GM21526 (cell line): ENCODE measurements at regions not wholly inside any gene's neighbourhood (a gene's known extent, or its start where the extent isn't known, plus 50 kb on each side); places are given as distances from the start of the nearest gene placed in this dataset.

ENCODE experiments used
- ATAC-seq: cut with Tn5 transposase; IDR thresholded peaks from one replicate; pipeline ENCODE4 v1.9.1; 2021; ENCODE audit warnings: moderate library complexity; ENCODE audit not compliant: unreplicated experiment, low FRiP score

DNA sequence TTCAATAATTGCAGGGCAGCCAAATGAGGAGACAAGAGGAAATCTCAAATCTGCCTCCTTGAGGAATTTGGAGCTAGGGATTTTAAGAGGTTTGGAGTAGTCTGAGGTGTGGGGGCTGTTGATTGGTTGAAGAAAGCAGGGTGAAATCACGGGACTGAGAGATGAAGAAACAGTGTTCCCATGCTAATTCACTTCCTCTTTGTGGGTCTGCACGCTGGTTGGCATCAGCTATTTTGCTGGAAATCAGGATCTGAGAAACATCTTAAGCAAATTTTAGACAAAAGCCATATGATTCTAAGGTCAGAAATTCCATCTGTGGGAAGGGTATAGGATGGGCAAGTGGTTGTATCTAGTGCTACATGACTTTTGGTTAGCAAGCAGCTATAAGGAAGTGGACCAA lies 107.1 kb upstream of the PAXBP1 start:
- no peak for ATAC-seq

DNA sequence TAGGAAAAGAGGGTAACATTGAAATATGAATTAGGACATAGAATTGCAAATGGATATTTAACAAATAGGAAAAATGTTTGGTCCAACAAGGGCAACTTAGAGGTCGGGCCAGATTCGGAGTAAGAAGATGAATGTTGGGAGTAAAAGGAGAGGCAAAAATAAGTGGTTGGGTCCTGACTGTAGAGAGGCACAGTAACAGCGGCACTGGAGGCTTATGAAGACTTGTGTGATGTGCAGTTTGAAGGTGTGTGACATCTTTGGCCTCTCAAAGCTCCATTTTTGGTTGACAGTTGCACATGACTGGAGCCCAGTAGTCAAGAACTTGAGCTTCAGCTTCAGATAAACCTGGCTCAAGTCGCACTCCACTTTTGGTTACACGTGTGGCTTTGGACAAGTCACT lies 109.9 kb upstream of the PAXBP1 start:
- no peak for ATAC-seq

DNA sequence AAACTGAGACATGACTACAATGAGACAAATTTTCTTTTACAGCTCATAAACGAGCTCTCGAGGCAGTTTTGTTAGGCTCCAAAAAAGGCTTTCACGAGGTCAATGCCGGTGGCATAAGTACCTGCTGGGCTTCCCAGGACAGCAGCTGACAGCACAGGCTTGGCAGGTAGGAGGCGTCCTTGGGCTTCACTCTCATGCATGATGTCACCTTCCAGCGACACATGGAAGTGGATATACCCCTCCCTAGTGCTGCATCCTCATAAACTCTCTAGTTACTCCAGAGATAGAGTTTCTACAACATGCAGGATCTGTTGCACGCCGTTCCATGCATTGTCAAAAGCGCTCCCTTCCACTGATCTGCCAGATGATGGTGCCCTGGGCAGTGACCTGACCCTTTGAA lies 112.5 kb upstream of the PAXBP1 start:
- ATAC-seq: no peak

DNA sequence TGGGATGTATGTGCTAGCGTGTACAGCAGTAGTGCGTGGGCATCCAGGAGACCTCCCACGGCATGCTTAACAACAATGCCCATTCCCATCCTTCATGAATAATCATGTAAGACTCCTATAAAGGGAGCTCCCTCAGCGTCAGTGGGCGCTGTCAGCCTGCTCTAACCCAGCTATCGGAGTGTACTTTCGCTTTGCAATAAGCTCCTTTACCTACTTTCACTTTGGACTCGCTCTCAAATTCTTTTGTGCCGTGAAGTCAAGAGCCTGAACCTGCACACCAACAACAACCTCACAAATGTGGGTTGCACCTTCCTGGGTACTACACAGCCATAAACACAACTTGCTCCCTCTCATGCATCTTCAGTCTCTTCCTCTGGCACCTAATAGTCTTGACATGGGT lies 114.8 kb upstream of the PAXBP1 start:
- ATAC-seq: no peak

DNA sequence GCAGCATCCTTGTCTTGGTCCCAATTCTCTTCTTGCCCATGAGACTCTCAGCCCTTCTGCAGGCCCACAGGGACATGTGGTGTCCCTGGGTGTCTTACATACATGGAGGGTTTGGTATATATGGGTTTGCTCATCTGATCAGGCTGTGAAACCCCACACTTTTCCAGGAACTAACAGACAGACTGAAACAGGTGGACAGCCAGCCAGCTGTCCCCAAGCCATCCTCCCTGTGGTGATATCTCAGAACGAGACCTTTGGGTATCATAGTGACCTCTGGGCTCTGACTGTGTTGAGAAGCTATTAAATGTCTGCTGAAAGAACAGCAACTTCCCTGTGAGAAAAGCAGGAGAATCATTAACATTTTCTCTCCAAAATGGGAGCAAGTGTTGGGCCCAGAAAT lies 115.5 kb upstream of the PAXBP1 start:
- ATAC-seq: no peak

DNA sequence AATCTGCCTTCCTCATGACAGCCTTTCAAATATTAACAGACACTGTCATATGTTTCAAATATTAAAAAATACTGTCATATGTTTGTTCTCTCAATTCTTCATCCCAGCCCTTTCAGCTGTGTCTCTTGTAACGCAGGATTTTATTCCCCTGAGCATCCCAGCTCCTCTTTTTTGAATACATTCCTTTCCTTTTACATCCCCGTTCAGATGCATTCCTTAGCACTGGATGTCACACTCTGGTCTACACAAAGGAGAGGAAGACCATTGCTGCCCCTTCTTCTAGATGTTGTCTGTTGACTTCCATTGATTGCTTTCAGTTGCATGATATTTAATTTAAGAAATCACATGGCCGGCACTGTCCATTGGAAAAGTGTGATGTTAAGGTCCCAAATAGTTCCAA lies 117.4 kb upstream of the PAXBP1 start:
- ATAC-seq: no peak

DNA sequence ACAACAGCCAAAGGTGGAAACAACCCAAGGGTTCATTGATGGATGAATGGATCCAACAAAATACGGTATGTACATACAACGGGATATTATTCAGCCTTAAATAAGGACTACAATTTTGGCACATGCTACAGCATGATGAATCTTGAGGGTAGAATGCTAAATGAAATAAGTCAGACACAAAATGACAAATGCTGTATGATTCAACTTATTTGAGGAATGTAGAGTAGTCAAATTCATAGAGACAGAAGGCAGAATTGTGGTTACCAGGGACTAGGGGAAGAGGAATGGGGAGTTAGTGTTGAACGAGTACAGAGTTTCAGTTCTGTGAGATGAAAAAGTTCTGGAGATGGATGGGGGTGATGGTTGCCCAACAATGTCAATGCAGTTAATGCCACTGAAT lies 118.0 kb upstream of the PAXBP1 start:
- no peak for ATAC-seq

DNA sequence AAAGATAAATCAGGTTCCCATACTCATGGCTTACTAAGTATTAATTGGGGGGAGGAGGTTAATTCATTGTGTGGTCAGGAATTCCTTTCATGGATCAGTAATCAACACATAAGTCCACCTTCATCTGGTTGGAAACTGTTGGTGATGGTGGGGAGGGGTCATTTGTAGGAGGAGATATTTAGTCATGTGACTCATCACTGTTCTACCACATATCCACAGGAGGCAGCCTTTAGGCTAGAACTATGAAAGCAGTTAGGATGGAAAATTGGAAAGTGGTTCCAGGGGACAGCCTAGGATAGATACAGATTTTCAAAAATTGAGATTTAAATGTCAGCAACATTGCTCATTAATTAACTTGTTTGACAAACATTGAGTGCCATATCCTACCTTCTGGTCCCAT lies 122.8 kb upstream of the PAXBP1 start:
- ATAC-seq: no peak

DNA sequence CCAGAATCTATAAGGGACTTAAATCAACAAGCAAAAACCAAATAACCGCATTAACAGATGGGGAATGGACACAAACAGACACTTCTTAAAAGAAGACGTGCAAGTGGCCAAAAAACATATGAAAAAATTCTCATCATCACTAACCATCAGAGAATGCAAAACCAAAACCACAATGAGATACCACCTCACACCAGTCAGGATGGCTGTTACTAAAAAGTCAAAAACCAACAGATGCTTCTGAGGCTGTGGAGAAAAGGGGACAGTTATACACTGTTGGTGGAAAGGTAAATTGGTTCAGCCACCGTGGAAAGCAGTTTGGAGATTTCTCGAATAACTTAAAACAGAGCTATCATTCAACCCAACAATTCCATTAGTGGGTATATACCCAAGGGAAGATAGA lies 124.9 kb upstream of the OLIG2 start:
- ATAC-seq: no peak

DNA sequence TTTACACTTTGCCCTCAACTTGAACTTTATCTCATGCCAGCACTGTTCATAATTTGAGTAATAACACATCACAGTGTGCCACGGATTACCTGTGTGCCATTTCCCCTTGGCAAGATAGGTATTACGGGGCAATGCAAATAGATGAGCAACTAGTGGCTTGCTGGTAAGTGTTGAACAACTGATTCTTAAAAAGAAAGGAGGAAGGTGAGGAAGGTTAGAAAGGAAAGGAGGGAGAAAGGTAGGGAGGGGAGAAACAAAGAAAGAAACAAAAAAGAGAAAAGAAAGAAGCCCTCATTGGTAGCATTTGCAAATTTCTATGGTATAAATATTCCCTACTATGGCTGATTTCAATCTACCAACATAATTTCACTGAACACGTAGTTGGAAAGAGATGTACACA lies 118.2 kb upstream of the OLIG2 start:
- ATAC-seq: no peak

DNA sequence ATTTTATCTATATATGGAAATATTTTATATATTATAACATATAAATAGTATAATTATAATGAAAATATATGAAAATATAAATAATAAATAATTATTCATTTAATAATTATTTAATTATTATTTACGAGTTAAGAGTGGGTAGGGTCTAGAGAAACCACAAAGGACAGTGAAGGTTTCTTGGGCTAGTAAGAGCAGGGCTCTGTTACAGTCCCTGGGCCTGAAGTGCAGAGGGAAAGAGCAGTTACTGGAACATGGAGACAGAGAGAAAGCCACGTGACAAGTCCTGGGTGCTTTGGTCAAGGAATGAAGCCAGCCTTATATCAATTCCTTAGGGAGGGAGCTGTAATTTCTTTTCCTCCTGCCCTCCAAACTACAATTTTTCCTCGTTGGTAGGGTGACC lies 117.2 kb upstream of the OLIG2 start:
- ATAC-seq: no peak

DNA sequence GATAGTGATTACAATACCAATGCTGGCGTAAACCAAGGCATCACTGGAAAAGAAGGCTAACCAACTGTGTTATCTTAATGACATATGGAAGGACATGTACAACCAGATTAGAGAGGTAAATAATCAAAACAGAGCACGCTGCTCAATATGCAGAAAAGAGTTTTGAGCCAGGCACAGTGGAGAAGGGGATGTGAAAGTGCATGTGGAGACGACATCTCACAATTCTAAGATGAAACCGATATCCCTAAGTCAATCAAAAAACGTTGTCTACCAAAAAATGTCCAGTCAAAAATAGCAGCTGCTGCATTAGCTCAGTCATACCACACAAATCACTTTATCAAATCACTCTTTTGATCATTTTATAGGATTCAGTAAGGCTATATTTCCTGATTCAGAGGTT lies 116.3 kb upstream of the OLIG2 start:
- ATAC-seq: no peak

DNA sequence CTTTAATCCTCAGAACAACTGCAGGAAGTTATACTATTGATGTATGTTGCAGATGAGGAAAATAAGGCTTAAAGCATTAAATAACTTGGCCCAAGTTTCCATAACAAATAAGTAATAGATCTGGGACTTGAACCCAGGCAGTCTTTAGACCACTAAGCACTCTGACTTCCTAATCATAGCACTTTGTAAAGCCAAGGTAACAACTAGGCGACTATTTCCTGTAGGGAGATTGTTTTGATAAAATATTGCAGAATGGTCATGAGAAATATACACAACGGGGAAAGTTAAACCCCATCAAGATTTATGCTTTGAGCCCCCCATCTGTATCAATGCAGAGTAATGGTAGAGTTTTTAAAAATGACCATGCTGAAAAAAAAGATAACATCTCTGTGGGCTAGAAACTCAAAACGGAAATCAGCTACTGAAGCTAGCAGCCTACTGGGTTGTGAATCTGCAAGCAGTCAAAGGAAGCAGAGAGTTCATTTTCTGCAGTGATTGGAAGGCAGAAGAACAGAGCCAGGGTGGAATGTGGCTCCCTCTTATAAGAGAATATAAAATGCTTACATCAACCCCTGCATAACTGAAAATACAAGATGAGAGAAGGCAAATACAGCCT lies 111.2 kb upstream of the OLIG2 start:
- no peak for ATAC-seq

DNA sequence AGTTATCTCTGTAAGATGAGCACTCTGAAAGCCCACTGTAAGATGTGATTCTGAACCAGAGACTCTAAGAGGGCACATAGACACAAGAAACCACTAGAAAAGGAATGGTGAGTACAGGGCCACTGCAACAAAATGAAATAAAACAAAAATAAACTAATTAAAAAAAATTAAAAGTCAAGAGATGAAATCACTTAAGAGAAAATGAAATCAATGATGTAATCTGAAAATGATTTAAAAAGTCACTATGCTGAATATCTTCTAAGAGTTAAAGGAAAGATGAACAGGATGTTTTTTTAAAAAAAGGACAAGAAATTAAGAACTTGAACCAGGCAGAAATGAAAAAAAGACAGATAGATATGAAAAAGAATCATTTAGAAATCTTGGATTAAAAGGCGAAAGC lies 110.6 kb upstream of the OLIG2 start:
- ATAC-seq: no peak

DNA sequence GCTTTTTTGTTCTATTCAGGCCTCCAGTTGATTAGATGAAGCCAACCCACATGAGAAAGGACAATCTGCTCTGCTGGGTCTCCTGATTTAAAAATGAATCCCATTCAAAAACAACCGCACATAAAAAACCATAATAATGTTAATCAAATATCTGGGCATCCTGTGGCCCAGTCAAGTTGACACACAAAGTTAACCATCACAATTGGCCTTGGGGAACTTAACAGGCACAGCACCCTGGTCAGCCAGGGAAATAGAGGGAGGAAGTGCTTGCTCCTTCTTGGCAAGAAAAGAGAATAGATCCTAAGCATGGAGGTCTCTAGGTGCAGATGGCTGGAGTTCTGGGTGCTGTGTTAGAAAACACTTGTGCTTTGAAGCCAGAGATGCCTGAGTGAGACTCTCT lies 109.6 kb upstream of the OLIG2 start:
- no peak for ATAC-seq

DNA sequence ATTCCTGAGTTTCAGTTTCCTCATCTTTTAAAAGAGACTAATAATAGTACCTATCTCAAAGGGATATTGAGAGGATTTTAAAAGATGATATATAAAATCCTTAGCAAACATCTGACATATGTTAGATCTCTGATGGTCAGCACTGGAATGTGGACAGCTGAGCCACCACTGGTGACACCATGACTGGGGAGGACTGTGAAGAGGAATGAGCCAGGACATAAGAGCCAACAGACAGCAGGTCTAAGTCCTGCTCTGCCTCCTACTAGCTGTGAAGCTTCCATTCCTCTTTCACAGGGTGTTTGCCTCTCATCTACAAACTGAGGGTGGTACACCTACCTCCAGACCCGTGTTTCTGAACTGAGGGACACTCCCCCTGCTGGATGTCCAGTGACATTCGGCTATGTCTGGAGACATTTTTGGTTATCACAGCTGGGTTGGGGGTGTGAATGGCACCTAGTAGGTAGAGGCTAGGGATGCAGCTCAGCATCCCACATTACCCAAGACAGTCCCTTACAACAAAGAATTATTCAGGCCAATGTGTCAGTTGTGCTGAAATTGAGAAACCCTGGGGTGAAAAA lies 109.1 kb upstream of the OLIG2 start:
- no peak for ATAC-seq

DNA sequence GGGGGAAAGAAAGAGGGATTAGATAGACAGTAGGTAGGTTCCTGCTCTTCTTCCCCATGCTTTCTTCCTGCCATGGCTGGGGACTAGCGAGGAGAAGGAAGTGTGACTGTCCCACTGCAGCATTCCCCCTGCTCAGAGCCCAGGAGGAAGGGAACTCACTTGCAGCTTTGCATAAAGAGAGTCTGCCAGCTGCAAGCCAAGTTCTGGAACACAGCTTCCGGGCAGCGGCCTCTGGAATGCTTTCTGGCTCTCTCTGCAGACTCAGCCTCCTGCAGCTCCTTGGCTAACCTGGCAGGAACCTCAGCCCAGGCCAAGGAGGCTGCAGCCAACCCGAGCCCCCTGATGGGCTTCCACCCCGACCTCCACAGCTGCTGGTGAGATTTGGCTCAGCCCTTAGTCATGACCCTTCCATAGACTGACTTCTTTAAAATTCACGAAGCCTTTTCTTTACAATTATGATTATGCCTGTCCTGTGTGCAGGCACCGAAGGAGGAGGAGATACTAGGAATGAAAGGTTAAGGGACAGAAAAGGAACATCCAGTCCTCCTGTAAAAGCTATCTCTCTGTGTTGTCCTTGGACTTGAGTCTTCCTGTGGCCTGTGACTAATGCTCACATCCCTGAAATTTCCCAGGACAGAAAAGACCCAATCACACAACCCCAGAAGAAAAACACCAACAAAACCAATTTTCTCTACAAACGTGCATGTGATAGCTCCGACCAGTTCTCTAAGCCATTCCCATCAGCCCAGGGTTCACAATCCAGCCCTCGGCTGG lies 108.2 kb upstream of the OLIG2 start:
- ATAC-seq: no peak

DNA sequence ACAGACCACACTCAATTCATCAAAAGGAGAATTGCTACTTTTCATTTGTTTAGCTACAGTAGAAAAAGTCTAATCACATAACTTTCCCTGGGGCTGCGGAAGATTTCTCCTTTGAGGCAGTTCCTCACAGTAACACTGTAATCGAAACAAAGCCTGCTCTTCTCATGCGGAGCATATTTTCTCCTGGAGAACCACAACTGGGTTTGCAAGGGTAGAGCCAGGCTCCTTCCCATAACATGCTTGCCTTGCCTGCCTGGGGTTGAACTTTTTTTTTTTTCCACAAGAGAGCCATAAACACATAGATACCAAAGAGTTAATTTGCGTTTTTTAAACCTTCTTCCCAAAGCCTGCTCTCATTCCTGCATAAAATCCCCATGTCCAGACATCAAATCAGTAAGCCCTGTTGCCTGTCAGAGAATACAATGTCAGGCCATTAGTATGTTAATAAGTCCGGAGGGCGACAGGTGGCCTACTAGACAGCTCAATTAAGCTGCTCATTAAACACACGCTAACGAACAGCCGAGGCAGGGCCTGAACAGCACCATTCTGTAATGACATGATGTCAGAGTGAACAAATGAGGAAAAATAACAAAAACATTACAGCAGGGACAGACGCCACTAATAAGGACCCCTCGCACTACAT lies 107.1 kb upstream of the OLIG2 start:
- no peak for ATAC-seq

DNA sequence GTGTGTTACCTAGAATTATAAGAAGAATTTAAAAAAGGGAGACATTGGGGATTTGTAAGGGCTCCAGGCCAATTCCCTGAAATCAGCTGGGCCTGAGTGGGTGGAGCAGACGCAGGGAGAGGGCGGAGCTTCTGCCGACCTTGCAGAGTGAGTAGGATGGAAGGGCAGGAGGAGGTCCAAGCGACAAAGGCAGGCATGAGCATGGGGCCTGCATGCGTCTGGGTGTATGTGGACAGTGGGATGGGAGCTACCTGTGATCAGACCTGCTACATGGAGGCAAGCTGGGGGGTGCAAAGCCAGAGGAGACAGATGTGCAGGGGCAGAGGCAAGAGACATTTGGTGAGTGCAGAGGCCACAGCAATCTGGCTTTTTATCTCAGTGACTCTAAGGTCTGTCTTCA lies 105.3 kb upstream of the OLIG2 start:
- ATAC-seq: no peak

DNA sequence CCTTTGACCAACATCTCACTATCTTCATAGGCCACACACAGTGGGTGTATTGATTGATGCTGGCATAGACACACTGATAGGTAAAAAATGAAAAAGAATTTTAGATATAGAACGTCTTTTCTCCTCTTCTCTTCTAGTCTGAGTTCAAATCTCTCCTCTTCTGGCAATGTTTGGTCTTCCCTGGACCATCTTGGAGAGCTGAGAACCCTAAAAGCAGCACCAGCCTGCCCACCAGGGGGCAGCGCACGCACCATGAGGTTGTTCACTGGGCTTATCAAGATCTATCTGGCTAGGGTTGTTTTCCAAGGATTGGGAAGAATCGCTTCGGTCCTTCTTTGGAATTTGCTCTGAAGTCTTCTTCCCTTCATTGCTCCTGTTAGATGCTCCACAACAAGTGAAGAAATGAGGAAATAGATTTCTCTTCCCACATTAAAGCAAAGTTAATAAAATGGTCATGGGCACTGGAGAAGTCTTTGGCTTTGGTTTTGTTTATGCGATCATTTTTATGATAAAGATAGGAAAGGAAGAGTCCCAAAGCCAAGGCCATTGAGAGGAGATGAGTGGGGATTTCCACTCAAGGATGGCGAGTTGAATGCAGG lies 104.0 kb upstream of the OLIG2 start:
- ATAC-seq: no peak

DNA sequence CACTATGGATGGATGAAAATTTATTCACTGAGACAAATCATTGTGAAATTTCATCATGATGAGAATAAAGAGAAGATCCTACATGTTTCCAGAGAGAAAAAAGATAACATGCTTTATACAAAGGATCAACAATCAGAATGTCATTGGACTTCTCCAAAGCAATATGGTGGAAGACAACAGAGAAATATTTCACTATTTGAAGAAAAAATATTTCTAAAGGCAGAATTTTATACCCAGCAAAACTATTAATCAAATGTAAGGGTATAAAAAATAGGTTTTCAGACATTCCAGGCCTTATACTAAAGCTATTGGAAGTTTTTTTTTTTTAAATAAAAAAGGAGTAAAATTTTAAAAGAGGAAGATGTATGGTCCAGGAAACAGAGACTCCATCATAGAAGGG lies 100.6 kb upstream of the OLIG2 start:
- ATAC-seq: no peak
